ENCODE measurements at regions not wholly inside any gene's neighbourhood (a gene's known extent, or its start where the extent isn't known, plus 50 kb on each side); places are given as distances from the start of the nearest gene placed in this dataset.

- no peak for TF ChIP-seq CTCF (IDR thresholded peaks at IDR 0.05; ENCODE audit: extremely low read depth, missing control alignments)
- DNase-seq (ENCODE audit: low spot score): no peak
Measured at GRCh38 chr6:137969874-137970273, 102.8 kb downstream of the TNFAIP3 start.

GRCh38 chr6:137970368-137970767 is 103.3 kb downstream of the TNFAIP3 start:
- TF ChIP-seq CTCF (IDR thresholded peaks at IDR 0.05; ENCODE audit: extremely low read depth, missing control alignments): no peak
- peak; percentile 28 for DNase-seq (ENCODE audit: low spot score)

GRCh38 chr6:137973201-137973600 is 106.1 kb downstream of the TNFAIP3 start:
- no peak for DNase-seq (ENCODE audit: low spot score)
- no peak for TF ChIP-seq CTCF (IDR thresholded peaks at IDR 0.05; ENCODE audit: extremely low read depth, missing control alignments)

GRCh38 chr6:137975188-137975940 is 108.3 kb downstream of the TNFAIP3 start:
- DNase-seq (ENCODE audit: low spot score): peak; percentile 29
- TF ChIP-seq CTCF (IDR thresholded peaks at IDR 0.05; ENCODE audit: extremely low read depth, missing control alignments): peak; percentile 18

- no peak for TF ChIP-seq CTCF (IDR thresholded peaks at IDR 0.05; ENCODE audit: extremely low read depth, missing control alignments)
- DNase-seq (ENCODE audit: low spot score): no peak
Measured at GRCh38 chr6:137976430-137976829, 109.4 kb downstream of the TNFAIP3 start.

GRCh38 chr6:137977206-137977605 is 110.1 kb downstream of the TNFAIP3 start:
- TF ChIP-seq CTCF (IDR thresholded peaks at IDR 0.05; ENCODE audit: extremely low read depth, missing control alignments): no peak
- no peak for DNase-seq (ENCODE audit: low spot score)

GRCh38 chr6:137977814-137978213 is 110.8 kb downstream of the TNFAIP3 start:
- no peak for TF ChIP-seq CTCF (IDR thresholded peaks at IDR 0.05; ENCODE audit: extremely low read depth, missing control alignments)
- no peak for DNase-seq (ENCODE audit: low spot score)
